Inflammatory macrophage treated with lipopolysaccharide for 4 hours (primary cell): ENCODE measurements at regions not wholly inside any gene's neighbourhood (a gene's known extent, or its start where the extent isn't known, plus 50 kb on each side); places are given as distances from the start of the nearest gene placed in this dataset.
A peak's percentile ranks its signal among the peaks of the same experiment; 100 is the strongest.

Experiments
- DNase-seq: peaks from one replicate; pipeline ENCODE4 v3.0.0-alpha.2; 2020

GRCh38 chr6:8275667-8276066 lies 159.7 kb downstream of the SLC35B3 start:
- DNase-seq = no peak

- DNase-seq = no peak
These were observed 161.1 kb downstream of the SLC35B3 start for GRCh38 chr6:8274226-8274625.

GRCh38 chr6:8269872-8270454 lies 165.4 kb downstream of the SLC35B3 start:
- no peak for DNase-seq

DNA sequence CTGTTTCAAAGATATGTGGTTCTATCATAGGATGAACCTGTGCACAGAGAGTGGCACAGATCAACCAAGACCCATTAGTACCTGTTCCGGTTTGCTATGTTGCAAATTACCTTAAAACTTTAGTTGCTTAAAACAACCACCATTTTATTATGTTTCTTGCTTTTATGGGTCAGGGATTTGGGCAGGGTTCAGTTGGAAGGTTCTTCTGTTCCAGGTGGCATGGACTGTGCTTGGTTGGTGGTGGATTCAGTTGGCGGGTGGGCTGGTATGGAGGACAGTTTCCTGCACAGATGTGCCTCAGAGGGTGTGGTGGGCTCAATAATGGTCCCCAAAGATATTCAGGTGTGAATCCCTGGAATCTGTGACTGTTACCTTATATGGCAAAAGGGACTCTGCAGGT lies 166.3 kb downstream of the SLC35B3 start:
- no peak for DNase-seq

GRCh38 chr6:8268606-8269005 lies 166.3 kb upstream of the EEF1E1 start:
- no peak for DNase-seq

DNA sequence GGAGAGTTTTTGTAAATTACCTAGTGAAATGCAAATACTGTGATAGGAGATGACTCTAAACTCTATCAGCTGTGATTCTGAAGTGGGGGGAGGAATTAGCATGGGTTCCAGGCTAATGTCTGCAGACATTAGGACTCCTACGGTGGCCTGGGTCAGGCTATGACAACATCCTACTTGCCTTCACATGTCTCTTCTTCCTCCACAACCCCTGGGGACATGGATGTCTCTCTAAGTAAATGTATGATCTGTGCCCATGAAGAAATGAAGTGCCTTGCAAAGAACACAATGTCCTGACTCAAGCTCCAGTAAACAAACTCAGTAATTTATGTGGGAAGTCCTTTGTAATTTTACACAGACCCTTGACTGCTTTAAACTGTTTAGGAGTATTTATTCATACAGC lies 165.8 kb upstream of the EEF1E1 start:
- no peak for DNase-seq

DNA sequence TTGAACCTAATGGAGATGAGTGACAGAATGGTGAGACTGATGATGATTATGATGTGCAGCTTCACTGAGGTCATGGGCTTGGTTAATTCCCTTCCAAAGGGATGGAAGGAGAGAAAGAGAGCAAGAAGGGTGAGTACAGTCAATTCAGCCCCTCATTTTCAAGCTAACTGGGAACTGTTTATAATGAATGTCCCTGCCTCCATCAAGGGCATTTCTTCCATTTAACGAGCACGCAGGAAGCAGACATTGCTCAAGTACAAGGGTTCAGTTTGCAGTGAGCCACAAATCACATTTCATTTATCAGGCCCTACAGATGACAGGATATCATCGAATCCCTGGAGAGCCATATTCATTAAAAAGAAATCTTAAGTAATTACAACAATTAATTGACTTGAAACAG lies 158.3 kb upstream of the EEF1E1 start:
- DNase-seq = no peak

GRCh38 chr6:8246403-8246802 lies 144.1 kb upstream of the EEF1E1 start:
- no peak for DNase-seq

DNA sequence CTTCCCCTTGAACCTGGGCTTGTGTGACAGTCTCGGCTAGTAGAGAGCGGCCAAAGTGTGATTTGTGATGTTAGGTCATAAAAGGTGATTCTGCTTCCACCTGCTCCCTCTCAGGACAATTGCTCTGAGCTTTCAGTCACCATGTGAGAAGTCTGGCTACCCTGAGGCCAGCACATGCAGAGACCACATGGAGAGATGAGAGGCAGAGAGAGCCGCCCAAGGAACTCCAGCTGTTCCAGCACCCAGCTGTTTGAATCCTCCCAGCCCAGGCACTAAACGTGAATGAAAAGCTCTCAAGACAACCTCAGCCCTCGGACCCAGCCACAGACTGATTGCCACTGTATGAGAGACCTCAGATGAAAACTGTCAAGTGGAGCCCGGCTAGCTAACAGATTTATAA lies 143.4 kb upstream of the EEF1E1 start:
- DNase-seq = no peak

GRCh38 chr6:8243475-8243874 lies 141.1 kb upstream of the EEF1E1 start:
- no peak for DNase-seq

DNA sequence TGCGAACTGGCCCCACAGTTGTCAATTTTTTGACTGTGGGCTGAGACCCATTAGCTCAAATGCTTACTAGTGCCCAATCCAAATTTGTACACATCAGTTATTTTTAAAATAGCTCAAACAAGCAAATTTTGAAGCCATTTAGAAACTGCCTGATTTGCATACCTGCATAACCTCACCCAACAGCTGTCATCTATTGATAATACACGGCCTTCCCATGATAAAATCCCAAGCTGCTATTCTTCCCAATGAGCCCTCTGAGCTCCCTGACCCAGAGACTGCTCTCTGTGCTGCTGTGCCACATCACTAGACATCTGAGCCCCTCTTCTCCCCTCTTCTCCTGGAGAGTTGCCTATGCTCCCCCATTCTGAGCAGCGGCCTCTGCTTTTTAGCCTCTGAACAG lies 140.5 kb upstream of the EEF1E1 start:
- no peak for DNase-seq

- DNase-seq = no peak
These were observed 138.0 kb upstream of the EEF1E1 start for GRCh38 chr6:8240301-8240700.

GRCh38 chr6:8238773-8239683 lies 136.7 kb upstream of the EEF1E1 start:
- DNase-seq = no peak

- no peak for DNase-seq
These were observed 135.3 kb upstream of the EEF1E1 start for GRCh38 chr6:8237668-8238067.

GRCh38 chr6:8236956-8237355 lies 134.6 kb upstream of the EEF1E1 start:
- DNase-seq = no peak

- no peak for DNase-seq
These were observed 132.0 kb upstream of the EEF1E1 start for GRCh38 chr6:8234321-8234720.

DNA sequence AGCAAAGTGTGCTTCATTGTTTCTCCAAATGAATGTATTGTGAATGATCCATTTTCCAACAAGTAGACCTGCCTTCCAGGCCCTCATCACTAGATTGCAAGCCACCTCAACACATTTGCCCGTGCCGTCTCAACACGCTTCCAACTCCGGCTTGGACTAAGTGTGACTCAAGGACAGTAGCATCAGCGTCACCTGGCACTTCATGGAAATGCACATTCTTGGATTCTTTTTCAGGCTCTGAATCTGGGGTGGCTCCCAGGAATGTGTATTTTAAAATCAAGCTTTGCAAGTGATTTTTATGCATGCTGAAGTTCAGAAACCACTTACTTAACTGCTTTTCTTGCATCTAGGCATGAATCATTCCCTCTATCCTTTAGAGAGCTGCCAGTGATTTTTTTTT lies 129.6 kb upstream of the EEF1E1 start:
- no peak for DNase-seq

GRCh38 chr6:8229915-8230756 lies 127.8 kb upstream of the EEF1E1 start:
- no peak for DNase-seq

DNA sequence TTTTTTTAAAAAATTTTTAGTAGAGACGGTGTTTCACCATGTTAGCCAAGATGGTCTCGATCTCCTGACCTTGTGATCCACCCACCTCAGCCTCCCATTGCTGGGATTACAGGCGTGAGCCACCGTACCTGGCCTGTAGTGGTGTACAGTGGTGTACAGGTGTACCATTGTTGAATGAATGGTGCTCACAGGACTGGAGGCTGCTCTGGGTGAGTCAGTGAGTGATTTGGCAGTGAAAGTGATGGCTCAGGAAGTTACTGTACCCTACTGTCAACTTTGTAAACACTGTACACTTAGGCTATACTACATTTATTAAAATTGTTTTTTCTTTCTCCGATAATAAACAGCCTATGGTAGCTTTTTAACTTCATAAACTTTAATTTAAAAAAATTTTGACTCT lies 122.8 kb upstream of the EEF1E1 start:
- no peak for DNase-seq

DNA sequence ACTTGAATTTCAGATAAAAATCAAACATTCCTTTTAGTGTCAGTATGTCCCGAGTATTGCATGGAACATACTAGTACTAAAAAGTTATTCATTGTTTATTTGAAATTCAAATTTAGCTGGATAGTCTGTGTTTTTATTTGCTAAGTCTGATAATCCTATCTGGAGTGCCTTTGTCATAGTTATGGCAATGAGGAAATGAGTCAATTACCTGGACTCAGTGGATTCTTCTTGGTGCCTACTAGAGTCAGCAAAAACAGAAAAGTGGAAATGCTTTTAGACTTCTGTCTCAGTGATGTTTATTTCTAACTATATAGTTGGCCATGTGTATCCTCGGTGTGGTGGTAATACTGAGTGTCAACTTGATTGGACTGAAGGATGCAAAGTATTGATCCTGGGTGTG lies 121.3 kb upstream of the EEF1E1 start:
- no peak for DNase-seq

DNA sequence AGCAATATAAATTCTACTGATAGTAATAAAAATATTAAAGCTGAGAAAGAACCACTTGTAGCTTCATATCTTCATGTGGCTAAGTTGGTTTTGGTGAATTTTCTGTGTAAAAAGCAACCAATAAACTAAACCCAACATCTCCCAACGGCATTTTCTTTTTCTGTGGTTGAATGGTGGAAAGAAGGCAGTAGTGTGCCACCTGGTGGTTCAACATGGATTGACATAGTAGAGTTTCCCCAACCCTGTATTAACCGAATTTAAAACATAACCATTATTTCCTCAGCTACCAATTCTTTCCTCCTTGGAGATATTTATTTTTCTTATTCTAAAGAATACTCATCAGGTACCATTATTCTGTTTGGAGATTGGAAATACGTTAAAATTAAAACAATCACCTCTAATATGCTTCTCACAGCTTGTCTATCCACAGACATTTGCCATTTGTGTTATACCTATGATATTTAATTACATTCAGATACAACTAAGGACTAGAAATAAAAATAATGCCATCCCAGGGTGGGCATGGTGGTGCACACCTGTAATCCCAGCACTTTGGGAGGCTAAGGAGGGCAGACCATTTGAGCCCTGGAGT lies 117.1 kb upstream of the EEF1E1 start:
- peak; percentile 42 for DNase-seq

GRCh38 chr6:8218861-8219260 lies 116.5 kb upstream of the EEF1E1 start:
- no peak for DNase-seq

DNA sequence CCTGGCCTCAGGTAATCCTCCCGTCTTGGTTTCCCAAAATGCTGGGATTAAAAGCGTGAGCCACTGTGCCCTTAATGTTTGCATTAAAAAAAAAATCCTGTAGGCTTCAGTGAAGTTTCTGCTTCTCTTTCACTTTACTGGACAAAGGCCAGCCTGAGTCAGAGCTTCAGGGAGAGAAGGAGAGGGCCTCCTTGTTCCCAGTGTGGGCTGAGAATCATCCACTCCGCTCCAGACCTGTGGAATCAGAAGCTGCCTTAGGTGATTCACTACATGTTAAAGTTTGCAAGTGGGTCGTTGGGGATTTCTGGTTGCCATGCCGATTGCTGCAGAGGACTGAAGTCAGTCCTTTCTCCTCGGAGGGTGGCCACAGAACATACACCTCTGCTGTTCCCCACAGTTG lies 113.3 kb upstream of the EEF1E1 start:
- no peak for DNase-seq
